SK-N-SH treated with all-trans-retinoic acid at 6 μM for 48 hours (cell line): ENCODE measurements at regions not wholly inside any gene's neighbourhood (a gene's known extent, or its start where the extent isn't known, plus 50 kb on each side); places are given as distances from the start of the nearest gene placed in this dataset.

Experiments
- ATAC-seq: fragments of 200-7000 bp; cut with Tn5 transposase; 3 replicates; pipeline ENCODE4 v1.9.1; 2020; ENCODE audit warnings: mild to moderate bottlenecking, moderate library complexity
- ARNTL ChIP-seq: fragments of 450-650 bp; formaldehyde crosslinking; IDR thresholded peaks from 2 replicates; pipeline ENCODE4 v1.5.0; 2020; ENCODE audit warnings: low read depth, mild to moderate bottlenecking, moderate library complexity, borderline replicate concordance
- BACH2 ChIP-seq: fragments of 250-450 bp; sonication (Bioruptor Pico); IDR thresholded peaks from 2 replicates; pipeline ENCODE4 v1.9.0; 2021; ENCODE audit warnings: mild to moderate bottlenecking, borderline replicate concordance
- CSDC2 ChIP-seq: fragments of 250-450 bp; sonication (Bioruptor Pico); IDR thresholded peaks from 2 replicates; pipeline ENCODE4 v1.5.0; 2020; ENCODE audit warnings: mild to moderate bottlenecking, moderate library complexity
- ESRRG ChIP-seq: fragments of 250-450 bp; sonication (Bioruptor Pico); IDR thresholded peaks from 2 replicates; pipeline ENCODE4 v1.6.1; 2021; ENCODE audit warnings: mild to moderate bottlenecking
- GLIS3 ChIP-seq: fragments of 250-450 bp; sonication (Bioruptor Pico); IDR thresholded peaks from 2 replicates; pipeline ENCODE4 v1.5.0; 2020; ENCODE audit warnings: mild to moderate bottlenecking, moderate library complexity
- ISL1 ChIP-seq: fragments of 250-450 bp; sonication (Bioruptor Pico); IDR thresholded peaks from 2 replicates; pipeline ENCODE4 v2.1.2; 2022; ENCODE audit warnings: mild to moderate bottlenecking, moderate library complexity
- OSR1 ChIP-seq: fragments of 250-450 bp; sonication (Bioruptor Pico); IDR thresholded peaks from 2 replicates; pipeline ENCODE4 v1.8.0; 2022; ENCODE audit warnings: moderate library complexity, mild to moderate bottlenecking, inconsistent platforms
- POU6F1 ChIP-seq: fragments of 250-450 bp; sonication (Bioruptor Pico); IDR thresholded peaks from 2 replicates; pipeline ENCODE4 v1.8.0; 2021; ENCODE audit warnings: low read depth, mild to moderate bottlenecking, moderate library complexity, borderline replicate concordance
- PPARA ChIP-seq: fragments of 250-450 bp; sonication (Bioruptor Pico); IDR thresholded peaks from 2 replicates; pipeline ENCODE4 v1.5.0; 2020; ENCODE audit warnings: mild to moderate bottlenecking, borderline replicate concordance
- RARB ChIP-seq: fragments of 250-450 bp; sonication (Bioruptor Pico); IDR thresholded peaks from 2 replicates; pipeline ENCODE4 v1.8.0; 2021; ENCODE audit warnings: mild to moderate bottlenecking, moderate library complexity
- SNAI2 ChIP-seq: fragments of 250-450 bp; sonication (Bioruptor Pico); IDR thresholded peaks from 2 replicates; pipeline ENCODE4 v1.5.0; 2020; ENCODE audit warnings: mild to moderate bottlenecking, moderate library complexity
- TCF4 ChIP-seq: fragments of 250-450 bp; sonication (Bioruptor Pico); IDR thresholded peaks from 2 replicates; pipeline ENCODE4 v1.8.0; 2021; ENCODE audit warnings: mild to moderate bottlenecking, moderate library complexity, borderline replicate concordance
- TOX ChIP-seq: fragments of 250-450 bp; sonication (Bioruptor Pico); IDR thresholded peaks from 2 replicates; pipeline ENCODE4 v1.8.0; 2021; ENCODE audit warnings: mild to moderate bottlenecking, moderate library complexity, borderline replicate concordance
- TSHZ2 ChIP-seq: fragments of 250-450 bp; sonication (Bioruptor Pico); IDR thresholded peaks from 2 replicates; pipeline ENCODE4 v1.5.0; 2020; ENCODE audit warnings: mild to moderate bottlenecking, moderate library complexity
- ZC3H10 ChIP-seq: fragments of 250-450 bp; sonication (Bioruptor Pico); IDR thresholded peaks from 2 replicates; pipeline ENCODE4 v1.5.1; 2021; ENCODE audit warnings: mild to moderate bottlenecking, moderate library complexity
- ZFP3 ChIP-seq: fragments of 250-450 bp; sonication (Bioruptor Pico); IDR thresholded peaks from 2 replicates; pipeline ENCODE4 v1.5.0; 2020; ENCODE audit warnings: mild to moderate bottlenecking, moderate library complexity
- ZFP30 ChIP-seq: fragments of 450-650 bp; formaldehyde crosslinking; IDR thresholded peaks from 2 replicates; pipeline ENCODE4 v1.5.0; 2022; ENCODE audit warnings: mild to moderate bottlenecking, moderate library complexity
- ZNF565 ChIP-seq: fragments of 450-650 bp; formaldehyde crosslinking; conservative IDR thresholded peaks from 2 replicates; pipeline ENCODE4 v1.5.0; 2020; ENCODE audit warnings: low read depth, mild to moderate bottlenecking, moderate library complexity
- ZNF8 ChIP-seq: fragments of 450-650 bp; formaldehyde crosslinking; IDR thresholded peaks from 2 replicates; pipeline ENCODE4 v1.5.0; 2020; ENCODE audit warnings: mild to moderate bottlenecking, moderate library complexity
- TF ChIP-seq, protein P1 (sequence below): fragments of 250-450 bp; sonication (Bioruptor Pico); IDR thresholded peaks from 2 replicates; pipeline ENCODE4 v1.8.0; 2020; ENCODE audit warnings: mild to moderate bottlenecking, moderate library complexity, borderline replicate concordance
- TF ChIP-seq, protein P2 (sequence below): fragments of 250-450 bp; sonication (Bioruptor Pico); IDR thresholded peaks from 2 replicates; pipeline ENCODE4 v1.5.1; 2020; ENCODE audit warnings: low read depth, mild to moderate bottlenecking, moderate library complexity
- TF ChIP-seq, protein P3 (sequence below): fragments of 250-450 bp; sonication (Bioruptor Pico); IDR thresholded peaks from 2 replicates; pipeline ENCODE4 v1.5.1; 2021; ENCODE audit warnings: mild to moderate bottlenecking, moderate library complexity

DNA sequence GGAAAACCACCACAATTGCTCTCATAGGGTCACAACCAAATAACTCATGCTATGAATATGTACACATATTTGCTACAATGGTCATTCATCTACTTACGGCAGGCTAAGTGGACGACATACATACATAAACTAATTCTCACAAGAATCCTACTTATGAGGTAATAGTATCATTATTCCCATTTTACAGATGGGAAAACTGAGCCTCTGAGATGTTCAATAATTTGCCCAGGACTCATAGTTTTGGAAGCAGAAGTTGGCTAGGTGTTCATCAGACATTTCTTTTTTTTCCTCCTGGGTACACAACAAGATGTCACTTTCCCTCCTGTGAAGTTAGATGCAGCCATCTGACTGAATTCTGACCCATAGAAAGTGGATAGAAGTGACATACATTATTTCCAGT lies 89.0 kb upstream of the PKDCC start:
- no peak for ATAC-seq
- TF ChIP-seq ZNF565 (CRISPR knock-in tag): no peak
- TF ChIP-seq ARNTL: no peak
- TF ChIP-seq BACH2 (CRISPR knock-in tag): no peak
- no peak for TF ChIP-seq ZNF8 (CRISPR knock-in tag)
- TF ChIP-seq ISL1 (CRISPR knock-in tag): no peak
- TF ChIP-seq, protein P1, sequence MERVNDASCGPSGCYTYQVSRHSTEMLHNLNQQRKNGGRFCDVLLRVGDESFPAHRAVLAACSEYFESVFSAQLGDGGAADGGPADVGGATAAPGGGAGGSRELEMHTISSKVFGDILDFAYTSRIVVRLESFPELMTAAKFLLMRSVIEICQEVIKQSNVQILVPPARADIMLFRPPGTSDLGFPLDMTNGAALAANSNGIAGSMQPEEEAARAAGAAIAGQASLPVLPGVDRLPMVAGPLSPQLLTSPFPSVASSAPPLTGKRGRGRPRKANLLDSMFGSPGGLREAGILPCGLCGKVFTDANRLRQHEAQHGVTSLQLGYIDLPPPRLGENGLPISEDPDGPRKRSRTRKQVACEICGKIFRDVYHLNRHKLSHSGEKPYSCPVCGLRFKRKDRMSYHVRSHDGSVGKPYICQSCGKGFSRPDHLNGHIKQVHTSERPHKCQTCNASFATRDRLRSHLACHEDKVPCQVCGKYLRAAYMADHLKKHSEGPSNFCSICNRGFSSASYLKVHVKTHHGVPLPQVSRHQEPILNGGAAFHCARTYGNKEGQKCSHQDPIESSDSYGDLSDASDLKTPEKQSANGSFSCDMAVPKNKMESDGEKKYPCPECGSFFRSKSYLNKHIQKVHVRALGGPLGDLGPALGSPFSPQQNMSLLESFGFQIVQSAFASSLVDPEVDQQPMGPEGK (CRISPR knock-in tag): no peak
- no peak for TF ChIP-seq GLIS3 (CRISPR knock-in tag)
- TF ChIP-seq, protein P2, sequence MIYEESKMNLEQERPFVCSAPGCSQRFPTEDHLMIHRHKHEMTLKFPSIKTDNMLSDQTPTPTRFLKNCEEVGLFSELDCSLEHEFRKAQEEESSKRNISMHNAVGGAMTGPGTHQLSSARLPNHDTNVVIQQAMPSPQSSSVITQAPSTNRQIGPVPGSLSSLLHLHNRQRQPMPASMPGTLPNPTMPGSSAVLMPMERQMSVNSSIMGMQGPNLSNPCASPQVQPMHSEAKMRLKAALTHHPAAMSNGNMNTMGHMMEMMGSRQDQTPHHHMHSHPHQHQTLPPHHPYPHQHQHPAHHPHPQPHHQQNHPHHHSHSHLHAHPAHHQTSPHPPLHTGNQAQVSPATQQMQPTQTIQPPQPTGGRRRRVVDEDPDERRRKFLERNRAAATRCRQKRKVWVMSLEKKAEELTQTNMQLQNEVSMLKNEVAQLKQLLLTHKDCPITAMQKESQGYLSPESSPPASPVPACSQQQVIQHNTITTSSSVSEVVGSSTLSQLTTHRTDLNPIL (CRISPR knock-in tag): no peak
- no peak for TF ChIP-seq CSDC2 (CRISPR knock-in tag)
- no peak for TF ChIP-seq ZFP30
- TF ChIP-seq POU6F1 (CRISPR knock-in tag): no peak
- no peak for TF ChIP-seq RARB
- TF ChIP-seq TCF4 (CRISPR knock-in tag): no peak
- no peak for TF ChIP-seq TOX (CRISPR knock-in tag)
- TF ChIP-seq ESRRG: no peak
- no peak for TF ChIP-seq OSR1
- TF ChIP-seq ZFP3: no peak
- TF ChIP-seq ZC3H10 (CRISPR knock-in tag): no peak
- TF ChIP-seq, protein P3, sequence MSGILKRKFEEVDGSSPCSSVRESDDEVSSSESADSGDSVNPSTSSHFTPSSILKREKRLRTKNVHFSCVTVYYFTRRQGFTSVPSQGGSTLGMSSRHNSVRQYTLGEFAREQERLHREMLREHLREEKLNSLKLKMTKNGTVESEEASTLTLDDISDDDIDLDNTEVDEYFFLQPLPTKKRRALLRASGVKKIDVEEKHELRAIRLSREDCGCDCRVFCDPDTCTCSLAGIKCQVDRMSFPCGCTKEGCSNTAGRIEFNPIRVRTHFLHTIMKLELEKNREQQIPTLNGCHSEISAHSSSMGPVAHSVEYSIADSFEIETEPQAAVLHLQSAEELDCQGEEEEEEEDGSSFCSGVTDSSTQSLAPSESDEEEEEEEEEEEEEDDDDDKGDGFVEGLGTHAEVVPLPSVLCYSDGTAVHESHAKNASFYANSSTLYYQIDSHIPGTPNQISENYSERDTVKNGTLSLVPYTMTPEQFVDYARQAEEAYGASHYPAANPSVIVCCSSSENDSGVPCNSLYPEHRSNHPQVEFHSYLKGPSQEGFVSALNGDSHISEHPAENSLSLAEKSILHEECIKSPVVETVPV (CRISPR knock-in tag): no peak

- no peak for TF ChIP-seq ARNTL
- no peak for ATAC-seq
Observed at GRCh38 chr2:41959760-41960159, 88.1 kb upstream of the PKDCC start.

DNA sequence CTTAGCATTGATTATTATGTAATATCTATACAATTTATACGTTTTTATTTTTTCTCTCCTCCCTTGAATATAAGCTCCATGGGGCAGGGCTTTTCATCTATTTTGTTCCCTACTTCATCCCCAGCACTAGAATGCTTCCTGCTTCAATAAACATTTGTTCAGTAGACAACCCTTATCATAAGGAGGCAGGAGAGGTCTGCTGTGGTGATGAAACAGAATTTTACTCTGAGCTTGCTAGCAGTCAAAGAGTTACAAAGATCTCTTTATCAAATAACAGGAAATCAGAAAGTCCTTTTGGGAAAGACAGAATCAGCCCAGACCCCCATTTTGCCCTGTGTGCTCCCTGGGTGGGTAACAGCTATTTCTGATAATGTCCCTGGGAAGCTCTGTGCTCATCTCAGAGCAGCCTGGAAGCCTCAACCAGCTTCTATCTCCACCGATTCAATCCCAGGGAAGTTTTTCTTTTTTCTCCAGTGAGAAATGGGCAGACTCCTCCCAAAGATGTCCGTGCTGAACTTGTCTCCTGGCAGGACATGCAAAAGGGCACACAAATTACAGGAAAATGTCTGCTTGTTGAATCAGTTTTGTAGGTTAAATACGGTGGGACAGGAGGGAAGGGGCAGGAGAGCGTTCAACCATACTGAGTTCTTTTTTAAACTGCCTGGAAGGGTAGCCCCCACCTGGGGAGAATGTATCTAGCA lies 84.7 kb upstream of the PKDCC start:
- no peak for ATAC-seq
- no peak for TF ChIP-seq SNAI2 (CRISPR knock-in tag)
- TF ChIP-seq, protein P2 (CRISPR knock-in tag): no peak
- TF ChIP-seq, protein P3 (CRISPR knock-in tag): no peak; the same call in 1 of the 2 replicates
- TF ChIP-seq PPARA: no peak
- TF ChIP-seq ISL1 (CRISPR knock-in tag): no peak
- TF ChIP-seq ZFP30: no peak
- TF ChIP-seq ZNF565 (CRISPR knock-in tag): no peak
- no peak for TF ChIP-seq GLIS3 (CRISPR knock-in tag)
- no peak for TF ChIP-seq TSHZ2 (CRISPR knock-in tag)
- TF ChIP-seq ESRRG: no peak
- TF ChIP-seq ZFP3: no peak
- TF ChIP-seq OSR1: no peak
- TF ChIP-seq, protein P1 (CRISPR knock-in tag): no peak
- TF ChIP-seq ZNF8 (CRISPR knock-in tag): no peak
- no peak for TF ChIP-seq ZC3H10 (CRISPR knock-in tag)
- TF ChIP-seq RARB: no peak
